HepG2 (cell line): ENCODE measurements at regions not wholly inside any gene's neighbourhood (a gene's known extent, or its start where the extent isn't known, plus 50 kb on each side); places are given as distances from the start of the nearest gene placed in this dataset.
"Not testable (repeated sequence)": the region's sequence is repeated elsewhere in the genome, so short reads cannot be mapped to it uniquely, and the experiment has no call there.

Experiments
- ATAC-seq: fragments of 200-7000 bp; cut with Tn5 transposase; 3 replicates; pipeline ENCODE4 v1.9.1; 2020; ENCODE audit warnings: mild to moderate bottlenecking, moderate library complexity
- BruUV-seq: library from RNA; stranded (reverse); fragments of 400-500 nt; replicated peaks from 2 replicates; lab custom pipeline; 2021; lab: Mats Ljungman, UMichigan
- CTCF ChIA-PET: fragments of 300-600 bp; formaldehyde crosslinking; extraction: SDS; loops from one replicate; lab custom pipeline; 2021; ENCODE audit warnings: low total read pairs, inconsistent platforms, low intra/inter-chr PET ratio; lab: Yijun Ruan, JAX
- POLR2A ChIA-PET: fragments of 350-600 bp; sonication (Branson Sonifier 250); formaldehyde crosslinking; loops from one replicate; lab custom pipeline; 2020; ENCODE audit warnings: antibody characterized with exemption, inconsistent platforms; lab: Yijun Ruan, JAX
- DNase-seq: peaks from one replicate; pipeline ENCODE4 v3.0.0-alpha.2; 2015; ENCODE audit warnings: low spot score
- FAIRE-seq: peaks from 3 replicates; lab custom pipeline; 2011; peaks lifted over from hg19 to GRCh38; lab: Jason Lieb, UNC
- H2AFZ ChIP-seq: one replicate; pipeline ENCODE4 v1.6.1; 2011; ENCODE audit warnings: low read length, inconsistent platforms
- H3K27ac ChIP-seq: fragments of 300-600 bp; 3 replicates; pipeline ENCODE4 v1.8.0; 2011; ENCODE audit warnings: mixed run types, mild to moderate bottlenecking, mixed read lengths, low read length, inconsistent platforms; ENCODE audit not compliant: insufficient read depth; ENCODE audit errors: extremely low read length
- H3K27me3 ChIP-seq, 2 experiments: fragments of 200-600 bp in 1 of 2; 2 replicates in 1 of 2; 3 replicates in 1 of 2; pipeline versions ENCODE4 v1.6.0 to v1.8.0; 2011; ENCODE audit warnings: low read length in 2 of 2, mild to moderate bottlenecking in 2 of 2, moderate library complexity in 2 of 2, inconsistent platforms in 1 of 2; ENCODE audit not compliant: insufficient read depth in 2 of 2, control insufficient read depth in 1 of 2
- H3K36me3 ChIP-seq, 2 experiments: fragments of 200-600 bp in 1 of 2; replicated peaks in 1 of 2; 2 replicates in 1 of 2; 3 replicates in 1 of 2; pipeline versions ENCODE4 v1.5.1 to v1.8.0; 2011; ENCODE audit warnings: low read length in 2 of 2, inconsistent platforms in 1 of 2; ENCODE audit not compliant: insufficient read depth in 2 of 2, control insufficient read depth in 1 of 2
- H3K4me1 ChIP-seq: 2 replicates; pipeline ENCODE4 v1.5.1; 2012; ENCODE audit warnings: low read length, inconsistent platforms; ENCODE audit not compliant: insufficient read depth
- H3K4me2 ChIP-seq: 2 replicates; pipeline ENCODE4 v1.6.0; 2011; ENCODE audit warnings: low read depth, low read length, inconsistent platforms
- H3K4me3 ChIP-seq, 3 experiments: fragments of 200-600 bp in 1 of 3; sonication (generic), shearing (Covaris generic) in 1 of 3; replicated peaks in 1 of 3; 2 replicates each; pipeline ENCODE4 v1.5.1; 2011 to 2016; ENCODE audit warnings: low read length in 3 of 3, inconsistent platforms in 2 of 3, low read depth in 2 of 3, mild to moderate bottlenecking in 2 of 3, control low read depth in 1 of 3, mixed read lengths in 1 of 3; ENCODE audit not compliant: insufficient read depth in 1 of 3
- H3K79me2 ChIP-seq: one replicate; pipeline ENCODE4 v1.6.1; 2011; ENCODE audit warnings: low read length, inconsistent platforms; ENCODE audit not compliant: insufficient read depth
- H3K9ac ChIP-seq: 2 replicates; pipeline ENCODE4 v1.6.0; 2011; ENCODE audit warnings: mild to moderate bottlenecking, low read depth, low read length, inconsistent platforms; ENCODE audit not compliant: insufficient read depth
- H3K9me3 ChIP-seq: 2 replicates; pipeline ENCODE4 v1.5.1; 2012; ENCODE audit warnings: mild to moderate bottlenecking, low read length
- H4K20me1 ChIP-seq: 2 replicates; pipeline ENCODE4 v1.6.0; 2011; ENCODE audit warnings: inconsistent platforms, mild to moderate bottlenecking, low read length, moderate library complexity; ENCODE audit not compliant: insufficient read depth
- AKAP8 ChIP-seq: sonication (generic); formaldehyde crosslinking; IDR thresholded peaks from 2 replicates; pipeline ENCODE4 v1.5.1; 2020; ENCODE audit warnings: mild to moderate bottlenecking, missing genetic modification reagents
- MAFG ChIP-seq: sonication (generic); formaldehyde crosslinking; IDR thresholded peaks from 2 replicates; pipeline ENCODE4 v1.5.1; 2020; ENCODE audit warnings: mild to moderate bottlenecking, missing genetic modification reagents
- PTBP1 ChIP-seq: fragments of 200-400 bp; formaldehyde crosslinking; IDR thresholded peaks from 2 replicates; pipeline ENCODE4 v1.6.1; 2018; ENCODE audit warnings: low read length, low read depth; ENCODE audit not compliant: poor library complexity, severe bottlenecking
- TBX3 ChIP-seq: fragments of 450-650 bp; IDR thresholded peaks from 2 replicates; pipeline ENCODE4 v1.6.1; 2017; ENCODE audit warnings: antibody characterized with exemption, mild to moderate bottlenecking, inconsistent platforms, borderline replicate concordance
- WGBS: methylation state at CpG from one replicate; pipeline ENCODE4 v1.1.6; 2017; ENCODE audit warnings: low lambda C conversion rate; 5-methylcytosine and 5-hydroxymethylcytosine counted together
- in situ Hi-C: cut with HindIII; loops from 2 replicates; pipeline ENCODE4 v1.10.0; 2017; ENCODE audit warnings: low pct_unique_long_range_greater_than_20kb; ENCODE audit not compliant: extremely low pct_ligation_motif_present
- intact Hi-C: fragments of 100-400 bp; cut with micrococcal nuclease; formaldehyde crosslinking; loops from one replicate; pipeline ENCODE4 v1.10.0; 2022; ENCODE audit not compliant: unreplicated experiment

DNA sequence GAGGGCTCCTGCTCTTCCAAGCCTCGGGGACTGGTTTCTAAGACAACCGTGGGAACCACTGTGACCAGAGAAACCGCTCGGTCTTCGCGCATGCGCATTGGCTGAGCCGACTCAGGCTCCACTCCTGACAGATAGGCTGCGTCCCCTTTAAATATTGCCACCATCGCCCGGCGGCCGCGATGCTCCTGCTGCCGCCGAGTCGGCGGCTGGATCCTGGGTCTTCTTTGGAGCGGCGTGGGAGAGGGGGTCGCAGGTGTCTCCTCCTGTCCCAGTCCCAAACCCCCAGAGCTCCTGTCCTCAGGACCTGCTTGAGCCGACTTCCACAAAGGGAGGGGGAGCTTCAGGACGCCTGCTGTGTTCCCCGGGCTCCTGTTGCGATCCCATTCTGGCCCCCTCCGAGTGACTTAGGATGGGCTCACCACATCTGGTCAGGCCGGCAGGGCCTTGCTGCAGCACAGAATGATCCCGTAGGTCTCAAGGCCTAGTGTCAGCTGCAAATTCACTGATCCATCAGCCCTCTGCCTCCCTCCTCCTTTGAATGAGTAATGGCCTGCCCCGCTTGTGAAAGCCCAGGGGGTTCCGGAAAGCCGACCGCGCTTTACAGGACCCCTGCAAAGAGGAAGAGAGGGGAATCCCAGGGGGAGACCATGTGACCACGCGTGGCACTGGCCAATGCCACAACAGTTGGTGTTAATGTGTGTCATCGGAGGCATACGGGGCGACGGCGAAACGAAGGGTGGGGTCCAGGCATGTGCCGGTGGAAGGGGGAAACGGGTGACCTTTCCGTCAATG, 683.2 kb upstream of the TPTE start:
- Histone ChIP-seq H3K9me3 (peaks cover 65% of the 10 kb centered on the region), H3K27ac (no peak overlapping the region), H3K79me2 (no peaks in the 10 kb centered on the region), H3K4me2 (no peak overlapping the region), H4K20me1 (no peaks in the 10 kb centered on the region), H3K27me3 (no peaks in the 10 kb centered on the region), H2AFZ (no peak overlapping the region), H3K36me3 (no peaks in the 10 kb centered on the region), H3K4me3 (no peak overlapping the region), H3K9ac (no peak overlapping the region), H3K4me1 (no peaks in the 10 kb centered on the region)
- intact Hi-C loops = no loop called here
- in situ Hi-C loops = no loop called here
- 70% methylated on average over 44 of the region's 44 CpGs for WGBS
- FAIRE-seq = no peak
- no peak for DNase-seq
- ATAC-seq = no peak; the same call in 2 of the 3 replicates
- ChIA-PET CTCF (no interaction called here), POLR2A (no interaction called here)
- TF ChIP-seq TBX3 = no peak
- no TSS peak for BruUV-seq

DNA sequence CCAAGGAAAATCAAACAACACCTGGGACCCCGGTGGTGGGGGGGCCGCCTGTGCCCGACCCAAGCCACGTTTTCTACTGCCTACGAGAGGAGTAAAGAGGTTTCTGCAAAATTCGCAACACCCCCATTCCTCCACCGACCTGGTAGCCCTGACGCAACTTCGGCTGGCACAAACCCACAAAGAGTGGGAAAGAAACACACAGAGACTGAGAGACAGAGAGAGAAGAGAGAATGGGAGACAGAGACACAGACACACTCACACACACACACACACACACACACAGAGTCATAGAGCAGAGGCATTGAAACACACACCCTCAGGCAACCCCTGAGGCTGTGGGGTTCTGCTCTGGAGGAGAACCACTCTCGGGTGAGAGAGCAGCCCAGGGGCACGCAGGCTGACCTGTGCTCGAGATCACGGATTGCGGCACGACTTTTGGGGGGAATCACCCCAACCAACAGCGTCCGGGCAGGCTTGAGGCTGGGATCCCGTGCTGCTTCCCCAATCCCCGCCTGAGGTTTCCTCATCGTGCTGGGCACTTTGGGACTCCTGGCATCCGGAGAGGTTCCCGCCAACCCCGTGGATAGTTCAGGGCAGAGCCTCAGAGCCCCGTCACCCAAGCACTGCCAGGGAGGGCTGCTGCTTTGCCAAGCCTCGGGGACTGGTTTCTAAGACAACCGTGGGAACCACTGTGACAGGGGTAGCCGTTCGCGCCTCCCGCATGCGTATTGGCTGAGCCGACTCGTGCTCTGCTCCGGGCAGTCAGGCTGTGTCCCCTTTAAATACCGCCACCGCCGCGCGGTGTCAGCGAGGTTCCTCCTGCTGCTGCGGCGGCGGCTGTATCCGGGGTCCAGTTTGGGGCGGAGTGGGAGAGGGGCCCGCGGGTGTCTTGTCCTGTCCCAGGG, 682.4 kb upstream of the TPTE start:
- no peaks in the 10 kb centered on the region for H4K20me1 ChIP-seq
- 0 out of 2 replicates have a peak, but pooled peaks have one; percentile 36 for TF ChIP-seq MAFG (CRISPR knock-in tag)
- peak; percentile 42 for TF ChIP-seq PTBP1
- TF ChIP-seq AKAP8 (CRISPR knock-in tag) = no peak
- TF ChIP-seq, all 625 proteins: peak for 2
- 58% methylated on average over 47 of the region's 47 CpGs for WGBS
- ChIA-PET CTCF (no interaction called here), POLR2A (no interaction called here)
- Histone ChIP-seq H3K4me2 (no peak overlapping the region), H3K9me3 (peaks cover 72% of the 10 kb centered on the region), H3K27ac (no peak overlapping the region), H3K27me3 (no peaks in the 10 kb centered on the region), H2AFZ (no peak overlapping the region), H3K4me3 (no peak overlapping the region), H3K9ac (no peak overlapping the region), H3K36me3 (no peaks in the 10 kb centered on the region), H3K4me1 (no peaks in the 10 kb centered on the region), H3K79me2 (no peaks in the 10 kb centered on the region)
- in situ Hi-C loops = no loop called here
- no TSS peak for BruUV-seq
- DNase-seq (no peak), FAIRE-seq (no peak), ATAC-seq (peak; percentile 37; the same call in 1 of the 3 replicates)
- intact Hi-C loops = no loop called here

DNA sequence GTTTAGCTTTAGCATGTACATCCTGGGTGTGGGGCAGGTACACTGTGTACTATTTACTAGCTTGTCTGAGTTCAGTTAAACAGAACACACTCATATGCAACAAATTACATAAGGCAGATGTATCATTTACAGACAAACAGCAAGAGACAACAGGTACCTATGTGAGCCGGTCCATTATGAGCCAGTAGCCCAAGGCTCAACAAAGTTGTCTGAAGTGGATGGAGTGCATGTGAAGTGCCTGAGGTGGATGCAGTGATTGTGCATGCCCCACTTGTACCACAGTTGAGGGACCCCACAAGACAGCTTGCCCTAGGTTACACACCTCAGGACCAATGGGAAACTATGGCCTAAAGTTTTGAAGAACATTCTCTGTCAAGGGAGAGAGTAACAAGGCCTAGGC, 677.3 kb upstream of the TPTE start:
- H4K20me1 ChIP-seq, H3K4me1 ChIP-seq, H3K36me3 ChIP-seq, CTCF ChIA-PET, H2AFZ ChIP-seq, H3K4me2 ChIP-seq, H3K79me2 ChIP-seq, H3K27me3 ChIP-seq, DNase-seq, ATAC-seq, in situ Hi-C loops, H3K4me3 ChIP-seq, H3K27ac ChIP-seq, intact Hi-C loops, FAIRE-seq, H3K9ac ChIP-seq, BruUV-seq, POLR2A ChIA-PET: not testable (repeated sequence)
- H3K9me3 ChIP-seq = peaks cover 96% of the 10 kb centered on the region
- 33% methylated on average over 1 of the region's 1 CpG for WGBS
